ENCODE measurements at regions not wholly inside any gene's neighbourhood (a gene's known extent, or its start where the extent isn't known, plus 50 kb on each side); places are given as distances from the start of the nearest gene placed in this dataset.
"Not testable (repeated sequence)": the region's sequence is repeated elsewhere in the genome, so short reads cannot be mapped to it uniquely, and the experiment has no call there.

GRCh38 chr1:102661481-102661880, 446.8 kb downstream of the COL11A1 start:
- no peak for DNase-seq (ENCODE audit: low spot score)

- DNase-seq (ENCODE audit: low spot score): not testable (repeated sequence)
These were observed 448.3 kb downstream of the COL11A1 start for GRCh38 chr1:102659876-102660483.

- DNase-seq (ENCODE audit: low spot score): no peak
These were observed 453.3 kb downstream of the COL11A1 start for GRCh38 chr1:102655034-102655433.

GRCh38 chr1:102640872-102641271, 467.4 kb downstream of the COL11A1 start:
- DNase-seq (ENCODE audit: low spot score): no peak

GRCh38 chr1:102640312-102640711, 468.0 kb downstream of the COL11A1 start:
- no peak for DNase-seq (ENCODE audit: low spot score)

- DNase-seq (ENCODE audit: low spot score): no peak
These were observed 476.6 kb downstream of the COL11A1 start for GRCh38 chr1:102631691-102632090.

- DNase-seq (ENCODE audit: low spot score): no peak
These were observed 478.3 kb downstream of the COL11A1 start for GRCh38 chr1:102630041-102630440.

- DNase-seq (ENCODE audit: low spot score): peak; percentile 3
These were observed 480.2 kb downstream of the COL11A1 start for GRCh38 chr1:102628109-102628613.

- DNase-seq (ENCODE audit: low spot score): no peak
These were observed 481.2 kb downstream of the COL11A1 start for GRCh38 chr1:102627145-102627544.

- no peak for DNase-seq (ENCODE audit: low spot score)
These were observed 492.4 kb downstream of the COL11A1 start for GRCh38 chr1:102615896-102616295.

- no peak for DNase-seq (ENCODE audit: low spot score)
These were observed 513.2 kb downstream of the COL11A1 start for GRCh38 chr1:102595106-102595505.

- no peak for DNase-seq (ENCODE audit: low spot score)
These were observed 515.0 kb downstream of the COL11A1 start for GRCh38 chr1:102593276-102593675.

GRCh38 chr1:102588536-102588935, 519.8 kb downstream of the COL11A1 start:
- peak; percentile 2 for DNase-seq (ENCODE audit: low spot score)

GRCh38 chr1:102586022-102586421, 522.3 kb downstream of the COL11A1 start:
- no peak for DNase-seq (ENCODE audit: low spot score)

GRCh38 chr1:102580806-102581205, 527.5 kb downstream of the COL11A1 start:
- no peak for DNase-seq (ENCODE audit: low spot score)

- peak; percentile 18 for DNase-seq (ENCODE audit: low spot score)
These were observed 529.5 kb downstream of the COL11A1 start for GRCh38 chr1:102578804-102579203.

- DNase-seq (ENCODE audit: low spot score): no peak
These were observed 535.7 kb downstream of the COL11A1 start for GRCh38 chr1:102572637-102573036.

GRCh38 chr1:102566182-102566581, 542.1 kb downstream of the COL11A1 start:
- no peak for DNase-seq (ENCODE audit: low spot score)

- DNase-seq (ENCODE audit: low spot score): no peak
These were observed 545.9 kb downstream of the COL11A1 start for GRCh38 chr1:102562380-102562779.

- DNase-seq (ENCODE audit: low spot score): peak; percentile 13
These were observed 554.1 kb upstream of the OLFM3 start for GRCh38 chr1:102550729-102551384.

GRCh38 chr1:102546251-102546650, 549.5 kb upstream of the OLFM3 start:
- DNase-seq (ENCODE audit: low spot score): no peak

GRCh38 chr1:102535829-102536505, 539.2 kb upstream of the OLFM3 start:
- no peak for DNase-seq (ENCODE audit: low spot score)

GRCh38 chr1:102531036-102531435, 534.3 kb upstream of the OLFM3 start:
- DNase-seq (ENCODE audit: low spot score): no peak
